Activated CD8-positive, alpha-beta memory T cell treated with anti-CD3 and anti-CD28 coated beads for 36 hours (primary cell): ENCODE measurements at regions not wholly inside any gene's neighbourhood (a gene's known extent, or its start where the extent isn't known, plus 50 kb on each side); places are given as distances from the start of the nearest gene placed in this dataset.

Source experiments
- CTCF ChIA-PET: fragments of 350-600 bp; sonication (Branson Sonifier 250); formaldehyde crosslinking; loops from one replicate; lab custom pipeline; 2021; ENCODE audit warnings: antibody characterized with exemption; lab: Charles Lee
- POLR2A ChIA-PET: fragments of 350-600 bp; sonication (Branson Sonifier 250); formaldehyde crosslinking; loops from one replicate; lab custom pipeline; 2021; ENCODE audit warnings: antibody characterized with exemption; lab: Charles Lee

DNA sequence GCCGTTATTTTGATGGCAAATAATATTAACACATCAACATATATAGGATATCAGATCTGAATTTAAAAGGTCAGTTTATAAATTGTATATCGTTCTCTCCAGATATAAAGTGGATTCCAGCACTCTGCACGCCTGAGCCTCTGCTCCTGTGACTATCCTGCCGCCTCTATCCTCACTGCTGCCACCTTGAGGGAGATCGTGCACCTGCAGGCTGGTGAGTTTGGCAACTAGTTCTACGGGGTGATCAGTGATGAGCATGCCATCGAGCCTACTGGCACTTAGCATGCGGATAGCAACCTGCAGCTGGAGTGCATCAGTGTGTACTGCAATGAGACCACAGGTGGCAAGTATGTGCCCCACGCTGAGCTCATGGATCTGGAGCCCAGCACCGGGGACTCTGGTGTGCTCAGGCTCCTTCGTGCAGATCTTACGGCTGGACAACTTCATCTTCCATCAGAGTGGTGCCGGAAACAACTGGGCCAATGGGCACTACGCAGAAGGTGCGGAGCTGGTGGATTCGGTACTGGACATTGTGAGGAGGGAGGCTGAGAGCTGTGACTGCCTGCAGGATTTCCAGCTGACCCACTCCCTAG is 84.9 kb downstream of the FBXO5 start:
- CTCF ChIA-PET = interaction anchor here (0.9 kb wide), 1 partner anchor 60 kb away, joined by 3 read pairs; no protein-coding TSS in a partner anchor
- POLR2A ChIA-PET = no interaction called here

DNA sequence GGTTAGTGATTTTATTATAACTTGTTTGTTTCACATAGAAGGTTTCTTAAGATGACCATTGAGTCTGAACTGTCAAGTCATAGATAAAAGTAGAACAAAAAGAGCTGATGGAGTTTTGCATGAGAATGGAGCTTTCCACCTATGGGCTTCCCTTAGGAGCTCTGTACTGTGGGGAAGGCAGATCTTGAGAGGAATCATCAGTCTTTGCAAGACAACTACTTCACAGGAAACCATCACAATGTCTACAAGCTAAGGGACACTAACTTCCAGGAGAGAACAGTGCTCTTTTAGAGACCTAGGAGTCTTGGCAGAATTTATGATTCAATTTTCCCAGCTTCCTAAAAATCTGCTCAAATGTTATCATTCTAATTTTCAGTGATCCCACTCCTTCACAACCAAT is 78.2 kb downstream of the FBXO5 start:
- POLR2A ChIA-PET = no interaction called here
- CTCF ChIA-PET = no interaction called here

DNA sequence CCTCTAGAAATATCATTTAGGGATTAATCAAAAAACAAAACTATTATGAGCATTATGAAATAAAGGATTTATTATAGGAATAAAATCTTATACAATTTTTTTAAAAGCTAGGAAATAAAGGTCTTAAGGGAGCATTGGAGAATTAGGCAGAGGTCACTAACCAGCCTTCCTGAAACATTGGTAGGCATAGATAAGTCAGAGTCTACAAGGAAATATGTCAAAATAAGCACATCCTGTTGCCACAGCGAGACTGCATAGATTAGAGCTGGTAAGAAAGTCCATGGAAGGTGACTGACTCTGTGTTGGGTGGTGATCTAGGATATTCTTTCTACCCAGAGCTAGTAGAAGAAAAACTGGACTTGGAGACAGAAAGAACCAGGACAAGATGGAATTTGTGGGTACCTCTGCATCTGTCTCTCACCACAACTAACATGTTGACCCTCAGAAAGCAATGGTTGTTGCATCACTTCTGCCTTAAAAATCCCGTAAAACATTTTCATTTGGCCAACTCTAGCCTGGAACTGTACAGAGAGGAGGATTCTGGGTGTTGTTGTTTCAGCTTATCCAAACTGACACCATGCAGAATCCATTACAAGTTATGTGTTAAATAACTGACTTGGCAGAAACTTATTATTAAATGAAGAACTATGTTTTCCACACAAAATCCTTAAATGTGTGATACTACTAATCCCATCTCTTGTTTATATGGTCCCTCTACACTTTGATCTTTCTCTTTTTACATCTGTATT is 77.1 kb downstream of the FBXO5 start:
- CTCF ChIA-PET = no interaction called here

GRCh38 chr6:152909241-152909640 is 73.6 kb downstream of the FBXO5 start:
- ChIA-PET CTCF (no interaction called here), POLR2A (no interaction called here)

More for the DNA sequence above, 77.1 kb downstream of the FBXO5 start:
- POLR2A ChIA-PET = no interaction called here

GRCh38 chr6:152916035-152916434 is 66.8 kb downstream of the FBXO5 start:
- ChIA-PET POLR2A (no interaction called here), CTCF (no interaction called here)

- ChIA-PET CTCF (no interaction called here), POLR2A (no interaction called here)
Measured at GRCh38 chr6:152918991-152919390, 63.9 kb downstream of the FBXO5 start.

DNA sequence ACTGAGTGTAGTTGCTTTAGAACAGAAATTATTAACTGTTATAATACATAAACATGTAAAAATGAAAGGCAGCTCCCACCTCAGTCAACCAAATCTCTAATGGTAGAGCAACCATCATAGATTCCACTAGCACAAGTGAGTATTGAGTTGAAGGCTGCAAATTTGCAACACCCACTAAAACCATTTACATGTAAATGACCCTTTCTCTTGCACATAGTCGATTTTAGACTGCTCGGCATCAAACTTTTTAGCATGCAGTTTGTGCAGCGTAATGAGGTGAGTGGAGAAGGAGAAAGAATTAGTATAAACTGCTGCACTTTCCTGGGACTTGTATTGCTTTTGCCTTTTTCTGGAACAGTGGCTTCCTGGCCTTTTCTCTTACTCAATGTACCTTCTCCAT is 62.8 kb downstream of the FBXO5 start:
- POLR2A ChIA-PET = no interaction called here
- CTCF ChIA-PET = no interaction called here
